ENCODE measurements at regions not wholly inside any gene's neighbourhood (a gene's known extent, or its start where the extent isn't known, plus 50 kb on each side); places are given as distances from the start of the nearest gene placed in this dataset.

DNA sequence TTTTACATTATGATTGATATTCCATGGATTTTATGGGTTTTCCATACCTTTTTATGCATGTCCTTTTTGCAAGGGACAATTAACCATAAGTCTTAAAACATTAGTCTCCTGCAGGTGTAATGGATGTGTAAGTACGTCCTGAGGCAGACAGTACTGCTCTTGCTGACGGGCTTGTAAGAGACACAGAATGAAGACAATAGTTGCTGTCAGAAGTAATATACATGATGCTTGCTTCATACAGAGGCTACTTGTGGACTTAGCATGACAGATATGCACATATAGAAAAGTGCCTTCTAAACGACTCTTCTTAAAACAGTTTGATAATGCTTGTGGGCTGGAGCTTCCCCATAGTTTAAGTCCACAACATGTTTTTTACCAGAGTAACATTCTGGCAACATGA is 182.7 kb downstream of the SPATA31D1 start:
- TF ChIP-seq, protein P1, sequence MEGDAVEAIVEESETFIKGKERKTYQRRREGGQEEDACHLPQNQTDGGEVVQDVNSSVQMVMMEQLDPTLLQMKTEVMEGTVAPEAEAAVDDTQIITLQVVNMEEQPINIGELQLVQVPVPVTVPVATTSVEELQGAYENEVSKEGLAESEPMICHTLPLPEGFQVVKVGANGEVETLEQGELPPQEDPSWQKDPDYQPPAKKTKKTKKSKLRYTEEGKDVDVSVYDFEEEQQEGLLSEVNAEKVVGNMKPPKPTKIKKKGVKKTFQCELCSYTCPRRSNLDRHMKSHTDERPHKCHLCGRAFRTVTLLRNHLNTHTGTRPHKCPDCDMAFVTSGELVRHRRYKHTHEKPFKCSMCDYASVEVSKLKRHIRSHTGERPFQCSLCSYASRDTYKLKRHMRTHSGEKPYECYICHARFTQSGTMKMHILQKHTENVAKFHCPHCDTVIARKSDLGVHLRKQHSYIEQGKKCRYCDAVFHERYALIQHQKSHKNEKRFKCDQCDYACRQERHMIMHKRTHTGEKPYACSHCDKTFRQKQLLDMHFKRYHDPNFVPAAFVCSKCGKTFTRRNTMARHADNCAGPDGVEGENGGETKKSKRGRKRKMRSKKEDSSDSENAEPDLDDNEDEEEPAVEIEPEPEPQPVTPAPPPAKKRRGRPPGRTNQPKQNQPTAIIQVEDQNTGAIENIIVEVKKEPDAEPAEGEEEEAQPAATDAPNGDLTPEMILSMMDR (IDR thresholded peaks at IDR 0.05): no peak
- TF ChIP-seq POLR2A (IDR thresholded peaks at IDR 0.05): no peak

All from lower leg skin (tissue), 3 donors.